ENCODE measurements at regions not wholly inside any gene's neighbourhood (a gene's known extent, or its start where the extent isn't known, plus 50 kb on each side); places are given as distances from the start of the nearest gene placed in this dataset.

DNA sequence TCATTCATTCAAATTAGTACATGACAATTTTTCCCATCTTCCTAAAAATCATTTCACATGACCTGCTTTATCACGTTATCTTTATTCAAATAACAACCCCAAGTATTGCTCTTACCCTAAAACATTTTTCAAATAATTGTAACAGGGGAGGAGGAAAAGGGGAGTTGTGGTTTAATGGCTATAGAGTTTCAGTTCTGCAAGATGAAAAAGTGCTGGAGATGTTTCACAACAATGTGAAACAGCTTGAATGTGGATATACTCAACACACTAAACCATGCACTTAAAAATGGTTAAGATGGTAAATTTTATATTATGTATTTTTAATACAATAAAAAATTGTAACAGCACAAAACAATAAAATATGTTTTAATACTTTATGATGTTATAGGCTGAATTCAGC, 161.6 kb upstream of the GUCY1A2 start:
- H3K36me3 ChIP-seq (ENCODE audit: insufficient read depth, low read length): no peaks in the 10 kb centered on the region
- no peak overlapping the region for H3K9ac ChIP-seq (ENCODE audit: low read length)
- no peak overlapping the region for H2AFZ ChIP-seq (ENCODE audit: low read length)
- TF ChIP-seq, protein P1, sequence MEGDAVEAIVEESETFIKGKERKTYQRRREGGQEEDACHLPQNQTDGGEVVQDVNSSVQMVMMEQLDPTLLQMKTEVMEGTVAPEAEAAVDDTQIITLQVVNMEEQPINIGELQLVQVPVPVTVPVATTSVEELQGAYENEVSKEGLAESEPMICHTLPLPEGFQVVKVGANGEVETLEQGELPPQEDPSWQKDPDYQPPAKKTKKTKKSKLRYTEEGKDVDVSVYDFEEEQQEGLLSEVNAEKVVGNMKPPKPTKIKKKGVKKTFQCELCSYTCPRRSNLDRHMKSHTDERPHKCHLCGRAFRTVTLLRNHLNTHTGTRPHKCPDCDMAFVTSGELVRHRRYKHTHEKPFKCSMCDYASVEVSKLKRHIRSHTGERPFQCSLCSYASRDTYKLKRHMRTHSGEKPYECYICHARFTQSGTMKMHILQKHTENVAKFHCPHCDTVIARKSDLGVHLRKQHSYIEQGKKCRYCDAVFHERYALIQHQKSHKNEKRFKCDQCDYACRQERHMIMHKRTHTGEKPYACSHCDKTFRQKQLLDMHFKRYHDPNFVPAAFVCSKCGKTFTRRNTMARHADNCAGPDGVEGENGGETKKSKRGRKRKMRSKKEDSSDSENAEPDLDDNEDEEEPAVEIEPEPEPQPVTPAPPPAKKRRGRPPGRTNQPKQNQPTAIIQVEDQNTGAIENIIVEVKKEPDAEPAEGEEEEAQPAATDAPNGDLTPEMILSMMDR (IDR thresholded peaks at IDR 0.05; ENCODE audit: low read length): no peak
- TF ChIP-seq EZH2 (IDR thresholded peaks at IDR 0.05; ENCODE audit: borderline replicate concordance, low read length): no peak
- H3K9me2 ChIP-seq (ENCODE audit: low read depth, low read length): no peaks in the 10 kb centered on the region
- H3F3A ChIP-seq (ENCODE audit: insufficient read depth, low read length): no peaks in the 10 kb centered on the region
- no peaks in the 10 kb centered on the region for H3K9me3 ChIP-seq (ENCODE audit: low read length)
- no peak overlapping the region for H3K4me2 ChIP-seq (ENCODE audit: low read length)
- no peaks in the 10 kb centered on the region for H3K27me3 ChIP-seq (ENCODE audit: insufficient read depth, low read length)
- H3K4me3 ChIP-seq (ENCODE audit: low read depth, low read length, poor library complexity, severe bottlenecking): no peak overlapping the region
- H3K79me2 ChIP-seq (ENCODE audit: insufficient read depth, low read length): no peaks in the 10 kb centered on the region
- H3K4me1 ChIP-seq (ENCODE audit: insufficient read depth, low read length, severe bottlenecking): no peaks in the 10 kb centered on the region
- H4K20me1 ChIP-seq (ENCODE audit: insufficient read depth, low read length): no peaks in the 10 kb centered on the region
- H3K27ac ChIP-seq (ENCODE audit: low read depth, low read length, poor library complexity, severe bottlenecking): no peak overlapping the region

DNA sequence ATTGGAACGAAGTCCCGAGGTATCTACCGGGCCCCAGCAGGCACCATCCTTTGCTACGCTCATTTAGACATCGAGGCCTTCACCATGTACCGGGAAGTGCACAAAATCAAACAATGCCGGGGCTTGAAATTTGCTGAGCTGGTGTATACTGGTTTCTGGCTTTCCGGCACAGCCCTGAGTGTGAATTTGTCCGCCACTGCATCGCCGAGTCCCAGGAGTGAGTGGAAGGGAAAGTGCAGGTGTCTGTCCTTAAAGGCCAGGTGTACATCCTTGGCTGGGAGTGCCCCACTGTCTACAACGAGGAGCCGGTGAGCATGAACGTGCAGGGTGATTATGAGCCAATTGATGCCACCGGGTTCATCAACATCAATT, 158.8 kb upstream of the GUCY1A2 start:
- no peaks in the 10 kb centered on the region for H3K36me3 ChIP-seq (ENCODE audit: insufficient read depth, low read length)
- H3K4me3 ChIP-seq (ENCODE audit: low read depth, low read length, poor library complexity, severe bottlenecking): no peak overlapping the region
- no peaks in the 10 kb centered on the region for H3K79me2 ChIP-seq (ENCODE audit: insufficient read depth, low read length)
- H3K27me3 ChIP-seq (ENCODE audit: insufficient read depth, low read length): no peaks in the 10 kb centered on the region
- no peak overlapping the region for H3K27ac ChIP-seq (ENCODE audit: low read depth, low read length, poor library complexity, severe bottlenecking)
- no peaks in the 10 kb centered on the region for H3K9me2 ChIP-seq (ENCODE audit: low read depth, low read length)
- H2AFZ ChIP-seq (ENCODE audit: low read length): no peak overlapping the region
- no peak overlapping the region for H3K4me2 ChIP-seq (ENCODE audit: low read length)
- H4K20me1 ChIP-seq (ENCODE audit: insufficient read depth, low read length): no peaks in the 10 kb centered on the region
- TF ChIP-seq EZH2 (IDR thresholded peaks at IDR 0.05; ENCODE audit: borderline replicate concordance, low read length): no peak
- TF ChIP-seq, protein P1 (IDR thresholded peaks at IDR 0.05; ENCODE audit: low read length): no peak
- H3F3A ChIP-seq (ENCODE audit: insufficient read depth, low read length): no peaks in the 10 kb centered on the region
- H3K9ac ChIP-seq (ENCODE audit: low read length): no peak overlapping the region
- H3K9me3 ChIP-seq (ENCODE audit: low read length): no peaks in the 10 kb centered on the region
- no peaks in the 10 kb centered on the region for H3K4me1 ChIP-seq (ENCODE audit: insufficient read depth, low read length, severe bottlenecking)

DNA sequence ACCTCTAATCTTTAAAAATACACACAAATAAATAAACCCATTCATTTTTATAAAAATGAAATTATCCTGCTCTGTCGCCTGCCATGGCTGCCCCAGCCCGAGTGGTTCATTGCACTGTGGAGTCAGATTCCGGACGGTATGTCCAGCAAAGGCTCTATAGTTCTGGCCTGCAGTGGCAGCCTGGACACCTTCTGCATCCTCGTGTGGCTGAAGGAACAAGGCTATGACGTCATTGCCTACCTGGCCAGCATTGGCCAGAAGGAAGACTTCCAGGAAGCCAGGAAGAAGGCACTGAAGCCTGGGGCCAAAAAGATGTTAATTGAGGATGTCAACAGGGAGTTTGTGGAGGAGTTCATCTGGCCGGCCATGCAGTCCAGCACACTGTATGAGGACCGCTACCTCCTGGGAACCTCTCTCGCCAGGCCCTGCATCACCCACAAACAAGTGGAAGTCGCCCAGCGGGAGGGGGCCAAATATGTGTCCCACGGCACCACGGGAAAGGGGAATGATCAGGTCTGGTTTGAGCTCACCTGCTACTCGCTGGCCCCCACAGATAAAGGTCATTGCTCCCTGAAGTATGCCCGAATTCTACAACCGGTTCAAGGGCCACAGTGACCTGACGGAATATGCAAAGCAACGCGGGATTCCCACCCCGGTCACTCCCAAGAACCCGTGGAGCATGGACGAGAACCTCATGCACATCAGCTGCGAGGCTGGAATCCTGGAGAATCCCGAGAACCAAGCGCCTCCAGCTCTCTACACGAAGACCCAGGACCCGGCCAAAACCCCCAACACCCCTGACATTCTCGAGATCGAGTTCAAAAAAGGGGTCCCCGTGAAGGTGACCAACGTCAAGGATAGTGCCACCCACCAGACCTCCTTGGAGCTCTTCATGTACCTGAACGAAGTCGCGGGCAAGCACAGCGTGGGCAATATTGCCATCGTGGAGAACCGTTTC, 158.2 kb upstream of the GUCY1A2 start:
- no peaks in the 10 kb centered on the region for H3K36me3 ChIP-seq (ENCODE audit: insufficient read depth, low read length)
- H3K9me3 ChIP-seq (ENCODE audit: low read length): no peaks in the 10 kb centered on the region
- H3K79me2 ChIP-seq (ENCODE audit: insufficient read depth, low read length): no peaks in the 10 kb centered on the region
- no peaks in the 10 kb centered on the region for H3K27me3 ChIP-seq (ENCODE audit: insufficient read depth, low read length)
- H3K9ac ChIP-seq (ENCODE audit: low read length): no peak overlapping the region
- H3K4me2 ChIP-seq (ENCODE audit: low read length): no peak overlapping the region
- TF ChIP-seq, protein P1 (IDR thresholded peaks at IDR 0.05; ENCODE audit: low read length): no peak
- no peak for TF ChIP-seq EZH2 (IDR thresholded peaks at IDR 0.05; ENCODE audit: borderline replicate concordance, low read length)
- no peaks in the 10 kb centered on the region for H3K9me2 ChIP-seq (ENCODE audit: low read depth, low read length)
- no peaks in the 10 kb centered on the region for H3K4me1 ChIP-seq (ENCODE audit: insufficient read depth, low read length, severe bottlenecking)
- no peak overlapping the region for H2AFZ ChIP-seq (ENCODE audit: low read length)
- H3K4me3 ChIP-seq (ENCODE audit: low read depth, low read length, poor library complexity, severe bottlenecking): no peak overlapping the region
- H3F3A ChIP-seq (ENCODE audit: insufficient read depth, low read length): no peaks in the 10 kb centered on the region
- H3K27ac ChIP-seq (ENCODE audit: low read depth, low read length, poor library complexity, severe bottlenecking): no peak overlapping the region
- H4K20me1 ChIP-seq (ENCODE audit: insufficient read depth, low read length): no peaks in the 10 kb centered on the region
